NT2/D1 (cell line): ENCODE measurements at regions not wholly inside any gene's neighbourhood (a gene's known extent, or its start where the extent isn't known, plus 50 kb on each side); places are given as distances from the start of the nearest gene placed in this dataset.

Experiments used
- DNase-seq: peaks from one replicate; pipeline ENCODE4 v3.0.0-alpha.2; 2011; ENCODE audit warnings: low read depth, low spot score
- H3K27me3 ChIP-seq: 2 replicates; pipeline ENCODE4 v1.6.0; 2011; ENCODE audit warnings: mild to moderate bottlenecking; ENCODE audit not compliant: insufficient read length, insufficient read depth
- H3K36me3 ChIP-seq: 2 replicates; pipeline ENCODE4 v1.6.1; 2011; ENCODE audit warnings: mild to moderate bottlenecking, low read length, mixed read lengths; ENCODE audit not compliant: insufficient read depth, insufficient read length
- H3K4me1 ChIP-seq: 2 replicates; pipeline ENCODE4 v1.5.1; 2011; ENCODE audit not compliant: insufficient read depth, insufficient read length
- H3K4me3 ChIP-seq: 2 replicates; pipeline ENCODE4 v1.5.1; 2011; ENCODE audit warnings: low read depth; ENCODE audit not compliant: insufficient read length
- H3K9ac ChIP-seq: 2 replicates; pipeline ENCODE4 v1.6.0; 2011; ENCODE audit warnings: low read depth; ENCODE audit not compliant: insufficient read length
- H3K9me3 ChIP-seq: 2 replicates; pipeline ENCODE4 v1.5.1; 2011; ENCODE audit warnings: mild to moderate bottlenecking, low read length; ENCODE audit not compliant: insufficient read depth
- SUZ12 ChIP-seq: IDR thresholded peaks from 2 replicates; pipeline ENCODE4 v1.6.1; 2011; ENCODE audit not compliant: insufficient read length, insufficient read depth; ENCODE audit errors: extremely low read depth
- YY1 ChIP-seq: IDR thresholded peaks from 2 replicates; pipeline ENCODE4 v1.6.1; 2011; ENCODE audit not compliant: insufficient read length, insufficient read depth
- ZNF274 ChIP-seq: IDR thresholded peaks from 2 replicates; pipeline ENCODE4 v1.6.1; 2011; ENCODE audit warnings: mild to moderate bottlenecking, low read depth, low read length

DNA sequence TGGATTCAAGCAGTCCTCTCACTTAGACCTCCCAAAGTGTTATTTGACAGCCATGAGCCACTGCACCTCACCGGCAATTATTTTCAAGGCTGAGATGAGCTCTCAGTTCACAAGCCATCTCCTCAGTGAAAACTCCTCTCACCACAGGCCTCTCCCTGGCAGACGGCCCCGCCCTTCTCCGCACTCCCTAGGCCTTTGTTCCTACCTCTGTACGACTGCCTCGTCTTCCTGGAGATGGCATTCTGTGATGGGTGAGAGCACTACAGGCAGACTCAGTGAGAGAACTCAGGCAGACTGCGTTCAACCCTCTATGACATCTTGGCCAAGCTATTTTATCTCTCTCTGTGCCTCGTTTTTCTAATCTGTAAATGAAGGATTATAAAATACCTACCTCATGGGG, 67.0 kb upstream of the TPM1 start:
- H3K9me3 ChIP-seq, result no peaks in the 10 kb centered on the region
- H3K4me3 ChIP-seq, result no peak overlapping the region
- DNase-seq, result no peak
- H3K4me1 ChIP-seq, result no peaks in the 10 kb centered on the region
- H3K9ac ChIP-seq, result no peak overlapping the region
- H3K27me3 ChIP-seq, result no peaks in the 10 kb centered on the region
- no peaks in the 10 kb centered on the region for H3K36me3 ChIP-seq
- TF ChIP-seq ZNF274 (no peak), YY1 (no peak), SUZ12 (no peak)

GRCh38 chr15:62976301-62976881, 66.2 kb upstream of the TPM1 start:
- H3K4me3 ChIP-seq, result no peak overlapping the region
- H3K4me1 ChIP-seq, result no peaks in the 10 kb centered on the region
- no peak for TF ChIP-seq ZNF274
- no peak for TF ChIP-seq SUZ12
- no peak for TF ChIP-seq YY1
- no peak for DNase-seq
- no peaks in the 10 kb centered on the region for H3K27me3 ChIP-seq
- H3K9me3 ChIP-seq, result no peaks in the 10 kb centered on the region
- H3K36me3 ChIP-seq, result no peaks in the 10 kb centered on the region
- H3K9ac ChIP-seq, result no peak overlapping the region

GRCh38 chr15:62977952-62978811, 64.4 kb upstream of the TPM1 start:
- Histone ChIP-seq H3K9ac (no peak overlapping the region), H3K4me3 (no peak overlapping the region), H3K36me3 (no peaks in the 10 kb centered on the region), H3K4me1 (no peaks in the 10 kb centered on the region), H3K9me3 (no peaks in the 10 kb centered on the region), H3K27me3 (no peaks in the 10 kb centered on the region)
- TF ChIP-seq SUZ12 (no peak), YY1 (no peak), ZNF274 (no peak)
- DNase-seq, result no peak

GRCh38 chr15:62979252-62979651, 63.3 kb upstream of the TPM1 start:
- H3K9me3 ChIP-seq, result no peaks in the 10 kb centered on the region
- TF ChIP-seq YY1 (no peak), SUZ12 (no peak), ZNF274 (no peak)
- no peaks in the 10 kb centered on the region for H3K27me3 ChIP-seq
- H3K4me3 ChIP-seq, result no peak overlapping the region
- no peaks in the 10 kb centered on the region for H3K4me1 ChIP-seq
- H3K9ac ChIP-seq, result no peak overlapping the region
- DNase-seq, result no peak
- no peaks in the 10 kb centered on the region for H3K36me3 ChIP-seq

GRCh38 chr15:62981071-62981470, 61.5 kb upstream of the TPM1 start:
- Histone ChIP-seq H3K36me3 (no peaks in the 10 kb centered on the region), H3K9ac (no peak overlapping the region), H3K9me3 (no peaks in the 10 kb centered on the region), H3K27me3 (no peaks in the 10 kb centered on the region), H3K4me3 (no peak overlapping the region), H3K4me1 (no peaks in the 10 kb centered on the region)
- no peak for DNase-seq
- TF ChIP-seq ZNF274 (no peak), SUZ12 (no peak), YY1 (no peak)

DNA sequence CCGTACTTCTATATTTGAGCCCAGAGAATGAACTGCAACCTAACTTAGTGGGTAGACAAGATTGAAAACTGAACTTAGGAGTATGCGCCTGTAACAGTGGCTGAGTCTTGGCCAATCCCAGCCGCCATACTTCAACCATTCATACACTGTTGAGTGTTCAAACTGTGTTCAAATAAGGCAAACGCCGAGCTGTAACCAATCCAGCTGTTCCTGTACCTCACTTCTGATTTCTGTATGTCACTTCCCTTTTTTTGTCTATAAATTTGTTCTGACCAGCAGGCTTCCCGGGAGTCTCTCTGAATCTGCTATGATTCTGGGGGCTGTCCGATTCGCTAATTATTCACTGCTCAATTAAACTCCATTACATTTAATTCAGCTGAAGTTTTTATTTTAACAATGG, 58.6 kb upstream of the TPM1 start:
- Histone ChIP-seq H3K4me1 (no peaks in the 10 kb centered on the region), H3K9me3 (no peaks in the 10 kb centered on the region), H3K9ac (no peak overlapping the region), H3K36me3 (no peaks in the 10 kb centered on the region), H3K4me3 (no peak overlapping the region), H3K27me3 (no peaks in the 10 kb centered on the region)
- no peak for DNase-seq
- TF ChIP-seq SUZ12 (no peak), YY1 (no peak), ZNF274 (no peak)

DNA sequence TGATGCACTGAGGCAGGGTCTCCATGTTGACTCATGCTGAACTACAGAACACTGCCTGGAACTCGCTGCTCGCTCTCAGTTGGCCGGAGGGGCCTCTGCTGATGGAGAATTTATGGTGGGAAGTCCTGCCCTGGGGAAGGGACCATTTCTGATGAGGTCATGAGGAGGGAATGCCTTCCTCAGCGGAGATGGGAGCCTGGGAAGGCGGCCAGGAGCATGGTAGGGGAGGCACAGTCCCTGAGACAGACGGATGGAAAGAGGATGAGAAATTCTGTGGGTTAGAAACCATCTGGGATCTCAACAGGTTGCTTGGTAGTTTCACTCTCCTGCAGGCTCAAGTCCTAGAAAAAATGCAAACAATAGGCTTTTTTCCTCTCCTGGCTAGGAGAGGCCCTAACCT, 56.8 kb upstream of the TPM1 start:
- DNase-seq, result no peak

More for the DNA sequence above, 56.8 kb upstream of the TPM1 start:
- H3K9me3 ChIP-seq, result no peaks in the 10 kb centered on the region
- no peak overlapping the region for H3K9ac ChIP-seq
- no peaks in the 10 kb centered on the region for H3K36me3 ChIP-seq
- H3K4me1 ChIP-seq, result no peaks in the 10 kb centered on the region
- no peak overlapping the region for H3K4me3 ChIP-seq
- no peaks in the 10 kb centered on the region for H3K27me3 ChIP-seq
- TF ChIP-seq SUZ12 (no peak), ZNF274 (no peak)
